ENCODE measurements at regions not wholly inside any gene's neighbourhood (a gene's known extent, or its start where the extent isn't known, plus 50 kb on each side); places are given as distances from the start of the nearest gene placed in this dataset.

- Histone ChIP-seq H3K4me1 (ENCODE audit: low read depth, poor library complexity, severe bottlenecking) (no peaks in the 10 kb centered on the region), H3K27me3 (ENCODE audit: insufficient read depth, low read depth) (no peaks in the 10 kb centered on the region), H3K36me3 (ENCODE audit: insufficient read depth) (no peaks in the 10 kb centered on the region), H3K79me2 (ENCODE audit: insufficient read depth, low read depth) (no peaks in the 10 kb centered on the region), H3K27ac (no peak overlapping the region), H2AFZ (ENCODE audit: low read depth) (no peak overlapping the region), H3K9ac (no peak overlapping the region), H3K4me2 (no peak overlapping the region), H4K20me1 (ENCODE audit: insufficient read depth) (no peaks in the 10 kb centered on the region), H3K4me3 (IDR thresholded peaks at IDR 0.05; ENCODE audit: insufficient read depth, low read depth, low read length) (no peak overlapping the region)
- TF ChIP-seq, protein P1, sequence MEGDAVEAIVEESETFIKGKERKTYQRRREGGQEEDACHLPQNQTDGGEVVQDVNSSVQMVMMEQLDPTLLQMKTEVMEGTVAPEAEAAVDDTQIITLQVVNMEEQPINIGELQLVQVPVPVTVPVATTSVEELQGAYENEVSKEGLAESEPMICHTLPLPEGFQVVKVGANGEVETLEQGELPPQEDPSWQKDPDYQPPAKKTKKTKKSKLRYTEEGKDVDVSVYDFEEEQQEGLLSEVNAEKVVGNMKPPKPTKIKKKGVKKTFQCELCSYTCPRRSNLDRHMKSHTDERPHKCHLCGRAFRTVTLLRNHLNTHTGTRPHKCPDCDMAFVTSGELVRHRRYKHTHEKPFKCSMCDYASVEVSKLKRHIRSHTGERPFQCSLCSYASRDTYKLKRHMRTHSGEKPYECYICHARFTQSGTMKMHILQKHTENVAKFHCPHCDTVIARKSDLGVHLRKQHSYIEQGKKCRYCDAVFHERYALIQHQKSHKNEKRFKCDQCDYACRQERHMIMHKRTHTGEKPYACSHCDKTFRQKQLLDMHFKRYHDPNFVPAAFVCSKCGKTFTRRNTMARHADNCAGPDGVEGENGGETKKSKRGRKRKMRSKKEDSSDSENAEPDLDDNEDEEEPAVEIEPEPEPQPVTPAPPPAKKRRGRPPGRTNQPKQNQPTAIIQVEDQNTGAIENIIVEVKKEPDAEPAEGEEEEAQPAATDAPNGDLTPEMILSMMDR (conservative IDR thresholded peaks at IDR 0.05; ENCODE audit: low read depth, low read length) = no peak
Observed at GRCh38 chr13:83731113-83731512, 151.2 kb downstream of the SLITRK1 start.

DNA sequence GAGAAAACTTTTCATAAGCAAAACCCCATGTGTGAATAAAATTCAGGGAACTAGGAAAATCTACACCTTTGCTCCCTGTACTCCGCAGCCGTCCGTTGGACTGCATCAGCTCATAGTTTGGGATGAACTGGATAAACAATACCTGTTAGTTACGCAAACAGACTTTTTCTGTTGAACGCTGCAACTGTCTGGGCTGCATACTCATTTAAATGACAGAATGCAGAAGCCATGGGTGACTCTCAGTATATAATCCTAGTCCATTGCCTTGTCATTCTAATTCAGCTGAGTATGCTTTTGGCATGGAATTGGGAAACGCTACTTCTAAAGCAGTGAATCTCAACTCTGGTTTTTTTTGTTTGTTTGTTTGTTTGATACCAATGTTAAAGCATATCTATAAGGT is 151.6 kb downstream of the SLITRK1 start:
- Histone ChIP-seq H4K20me1 (ENCODE audit: insufficient read depth) (no peaks in the 10 kb centered on the region), H3K27ac (no peak overlapping the region), H3K4me2 (no peak overlapping the region), H3K4me3 (IDR thresholded peaks at IDR 0.05; ENCODE audit: insufficient read depth, low read depth, low read length) (no peak overlapping the region), H3K36me3 (ENCODE audit: insufficient read depth) (no peaks in the 10 kb centered on the region), H3K27me3 (ENCODE audit: insufficient read depth, low read depth) (no peaks in the 10 kb centered on the region), H3K9ac (no peak overlapping the region), H3K4me1 (ENCODE audit: low read depth, poor library complexity, severe bottlenecking) (no peaks in the 10 kb centered on the region), H3K79me2 (ENCODE audit: insufficient read depth, low read depth) (no peaks in the 10 kb centered on the region), H2AFZ (ENCODE audit: low read depth) (no peak overlapping the region)
- TF ChIP-seq, protein P1 (conservative IDR thresholded peaks at IDR 0.05; ENCODE audit: low read depth, low read length) = no peak

GRCh38 chr13:83722443-83722842 is 159.8 kb downstream of the SLITRK1 start:
- H3K4me3 ChIP-seq (IDR thresholded peaks at IDR 0.05; ENCODE audit: insufficient read depth, low read depth, low read length) = no peak overlapping the region
- TF ChIP-seq, protein P1 (conservative IDR thresholded peaks at IDR 0.05; ENCODE audit: low read depth, low read length) = no peak
- H3K36me3 ChIP-seq (ENCODE audit: insufficient read depth) = no peaks in the 10 kb centered on the region
- H3K27ac ChIP-seq = no peak overlapping the region
- H2AFZ ChIP-seq (ENCODE audit: low read depth) = no peak overlapping the region
- H3K79me2 ChIP-seq (ENCODE audit: insufficient read depth, low read depth) = no peaks in the 10 kb centered on the region
- H4K20me1 ChIP-seq (ENCODE audit: insufficient read depth) = no peaks in the 10 kb centered on the region
- no peaks in the 10 kb centered on the region for H3K27me3 ChIP-seq (ENCODE audit: insufficient read depth, low read depth)
- H3K4me1 ChIP-seq (ENCODE audit: low read depth, poor library complexity, severe bottlenecking) = no peaks in the 10 kb centered on the region
- H3K9ac ChIP-seq = no peak overlapping the region
- no peak overlapping the region for H3K4me2 ChIP-seq

DNA sequence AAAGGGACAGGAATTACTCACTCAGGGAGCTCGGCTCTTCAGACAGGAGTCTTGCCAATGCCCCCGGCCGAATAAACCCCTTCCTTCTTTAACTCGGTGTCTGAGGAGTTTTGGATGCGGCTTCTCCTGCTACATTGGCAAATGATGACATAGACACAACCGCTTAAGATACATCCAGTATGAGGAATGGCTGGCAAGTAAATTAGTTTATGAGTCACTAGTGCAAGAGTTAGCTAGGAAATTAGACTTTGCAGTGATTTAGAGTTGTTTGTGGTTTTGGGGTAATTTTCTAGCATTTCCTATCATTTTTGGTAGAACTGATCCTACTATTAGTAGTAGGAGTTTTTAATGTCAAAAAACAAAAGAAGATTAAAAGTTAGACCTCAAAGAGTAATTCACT is 166.2 kb downstream of the SLITRK1 start:
- Histone ChIP-seq H2AFZ (ENCODE audit: low read depth) (no peak overlapping the region), H3K4me1 (ENCODE audit: low read depth, poor library complexity, severe bottlenecking) (no peaks in the 10 kb centered on the region), H3K36me3 (ENCODE audit: insufficient read depth) (no peaks in the 10 kb centered on the region), H4K20me1 (ENCODE audit: insufficient read depth) (no peaks in the 10 kb centered on the region), H3K27ac (no peak overlapping the region), H3K79me2 (ENCODE audit: insufficient read depth, low read depth) (no peaks in the 10 kb centered on the region), H3K4me2 (no peak overlapping the region), H3K4me3 (IDR thresholded peaks at IDR 0.05; ENCODE audit: insufficient read depth, low read depth, low read length) (no peak overlapping the region), H3K27me3 (ENCODE audit: insufficient read depth, low read depth) (no peaks in the 10 kb centered on the region), H3K9ac (no peak overlapping the region)
- TF ChIP-seq, protein P1 (conservative IDR thresholded peaks at IDR 0.05; ENCODE audit: low read depth, low read length) = no peak

All from KMS-11 (cell line).